GM19328 (cell line): ENCODE measurements at regions not wholly inside any gene's neighbourhood (a gene's known extent, or its start where the extent isn't known, plus 50 kb on each side); places are given as distances from the start of the nearest gene placed in this dataset.

Experiments
- ATAC-seq: cut with Tn5 transposase; IDR thresholded peaks from one replicate; pipeline ENCODE4 v1.9.1; 2021; ENCODE audit warnings: mild to moderate bottlenecking, moderate library complexity; ENCODE audit not compliant: unreplicated experiment

- no peak for ATAC-seq
These were observed 118.7 kb downstream of the TENT4A start for GRCh38 chr5:6831678-6832671.

- no peak for ATAC-seq
These were observed 119.8 kb downstream of the TENT4A start for GRCh38 chr5:6832994-6833393.

GRCh38 chr5:6833406-6833805 lies 120.2 kb downstream of the TENT4A start:
- ATAC-seq: no peak

GRCh38 chr5:6837095-6837494 lies 123.9 kb downstream of the TENT4A start:
- no peak for ATAC-seq

GRCh38 chr5:6837519-6838110 lies 124.4 kb downstream of the TENT4A start:
- ATAC-seq: no peak

GRCh38 chr5:6838736-6839135 lies 125.5 kb downstream of the TENT4A start:
- ATAC-seq: no peak

- no peak for ATAC-seq
These were observed 127.0 kb downstream of the TENT4A start for GRCh38 chr5:6840136-6840793.

GRCh38 chr5:6843335-6843734 lies 130.1 kb downstream of the TENT4A start:
- no peak for ATAC-seq

- no peak for ATAC-seq
These were observed 130.6 kb downstream of the TENT4A start for GRCh38 chr5:6843821-6844220.

- no peak for ATAC-seq
These were observed 132.6 kb downstream of the TENT4A start for GRCh38 chr5:6845856-6846255.

GRCh38 chr5:6847870-6848269 lies 134.6 kb downstream of the TENT4A start:
- ATAC-seq: no peak

GRCh38 chr5:6849316-6850105 lies 136.3 kb downstream of the TENT4A start:
- no peak for ATAC-seq

GRCh38 chr5:6850106-6850432 lies 136.8 kb downstream of the TENT4A start:
- no peak for ATAC-seq

- no peak for ATAC-seq
These were observed 143.4 kb downstream of the TENT4A start for GRCh38 chr5:6856653-6857052.

GRCh38 chr5:6858419-6858818 lies 145.2 kb downstream of the TENT4A start:
- ATAC-seq: no peak

GRCh38 chr5:6859023-6859422 lies 145.8 kb downstream of the TENT4A start:
- ATAC-seq: no peak

GRCh38 chr5:6859951-6860638 lies 146.9 kb downstream of the TENT4A start:
- no peak for ATAC-seq

GRCh38 chr5:6861036-6861435 lies 147.8 kb downstream of the TENT4A start:
- no peak for ATAC-seq

GRCh38 chr5:6861667-6862066 lies 148.4 kb downstream of the TENT4A start:
- ATAC-seq: no peak

- no peak for ATAC-seq
These were observed 149.1 kb downstream of the TENT4A start for GRCh38 chr5:6862306-6862705.
